ENCODE measurements at regions not wholly inside any gene's neighbourhood (a gene's known extent, or its start where the extent isn't known, plus 50 kb on each side); places are given as distances from the start of the nearest gene placed in this dataset.

GRCh38 chr4:179872755-179873154, 2370.4 kb upstream of the TENM3 start:
- H3K79me2 ChIP-seq (ENCODE audit: insufficient read depth, low read depth) = no peaks in the 10 kb centered on the region
- no peak overlapping the region for H3K9ac ChIP-seq
- H3K27me3 ChIP-seq (ENCODE audit: insufficient read depth, low read depth) = no peaks in the 10 kb centered on the region
- no peaks in the 10 kb centered on the region for H3K4me1 ChIP-seq (ENCODE audit: low read depth, poor library complexity, severe bottlenecking)
- TF ChIP-seq, protein P1, sequence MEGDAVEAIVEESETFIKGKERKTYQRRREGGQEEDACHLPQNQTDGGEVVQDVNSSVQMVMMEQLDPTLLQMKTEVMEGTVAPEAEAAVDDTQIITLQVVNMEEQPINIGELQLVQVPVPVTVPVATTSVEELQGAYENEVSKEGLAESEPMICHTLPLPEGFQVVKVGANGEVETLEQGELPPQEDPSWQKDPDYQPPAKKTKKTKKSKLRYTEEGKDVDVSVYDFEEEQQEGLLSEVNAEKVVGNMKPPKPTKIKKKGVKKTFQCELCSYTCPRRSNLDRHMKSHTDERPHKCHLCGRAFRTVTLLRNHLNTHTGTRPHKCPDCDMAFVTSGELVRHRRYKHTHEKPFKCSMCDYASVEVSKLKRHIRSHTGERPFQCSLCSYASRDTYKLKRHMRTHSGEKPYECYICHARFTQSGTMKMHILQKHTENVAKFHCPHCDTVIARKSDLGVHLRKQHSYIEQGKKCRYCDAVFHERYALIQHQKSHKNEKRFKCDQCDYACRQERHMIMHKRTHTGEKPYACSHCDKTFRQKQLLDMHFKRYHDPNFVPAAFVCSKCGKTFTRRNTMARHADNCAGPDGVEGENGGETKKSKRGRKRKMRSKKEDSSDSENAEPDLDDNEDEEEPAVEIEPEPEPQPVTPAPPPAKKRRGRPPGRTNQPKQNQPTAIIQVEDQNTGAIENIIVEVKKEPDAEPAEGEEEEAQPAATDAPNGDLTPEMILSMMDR (conservative IDR thresholded peaks at IDR 0.05; ENCODE audit: low read depth, low read length) = no peak
- H3K36me3 ChIP-seq (ENCODE audit: insufficient read depth) = no peaks in the 10 kb centered on the region
- H3K27ac ChIP-seq = no peak overlapping the region
- no peak overlapping the region for H3K4me2 ChIP-seq
- H2AFZ ChIP-seq (ENCODE audit: low read depth) = no peak overlapping the region
- H4K20me1 ChIP-seq (ENCODE audit: insufficient read depth) = no peaks in the 10 kb centered on the region
- H3K4me3 ChIP-seq (IDR thresholded peaks at IDR 0.05; ENCODE audit: insufficient read depth, low read depth, low read length) = no peak overlapping the region

GRCh38 chr4:179880756-179881155, 2362.4 kb upstream of the TENM3 start:
- H3K4me1 ChIP-seq (ENCODE audit: low read depth, poor library complexity, severe bottlenecking) = no peaks in the 10 kb centered on the region
- H3K4me3 ChIP-seq (IDR thresholded peaks at IDR 0.05; ENCODE audit: insufficient read depth, low read depth, low read length) = no peak overlapping the region
- H3K4me2 ChIP-seq = no peak overlapping the region
- no peak overlapping the region for H2AFZ ChIP-seq (ENCODE audit: low read depth)
- H3K36me3 ChIP-seq (ENCODE audit: insufficient read depth) = no peaks in the 10 kb centered on the region
- H3K27me3 ChIP-seq (ENCODE audit: insufficient read depth, low read depth) = no peaks in the 10 kb centered on the region
- no peak overlapping the region for H3K27ac ChIP-seq
- H4K20me1 ChIP-seq (ENCODE audit: insufficient read depth) = no peaks in the 10 kb centered on the region
- H3K9ac ChIP-seq = no peak overlapping the region
- no peaks in the 10 kb centered on the region for H3K79me2 ChIP-seq (ENCODE audit: insufficient read depth, low read depth)
- TF ChIP-seq, protein P1 (conservative IDR thresholded peaks at IDR 0.05; ENCODE audit: low read depth, low read length) = no peak

- H3K9ac ChIP-seq = no peak overlapping the region
- no peaks in the 10 kb centered on the region for H3K79me2 ChIP-seq (ENCODE audit: insufficient read depth, low read depth)
- H3K27me3 ChIP-seq (ENCODE audit: insufficient read depth, low read depth) = no peaks in the 10 kb centered on the region
- H3K4me1 ChIP-seq (ENCODE audit: low read depth, poor library complexity, severe bottlenecking) = no peaks in the 10 kb centered on the region
- H3K4me2 ChIP-seq = no peak overlapping the region
- no peak overlapping the region for H3K27ac ChIP-seq
- H3K4me3 ChIP-seq (IDR thresholded peaks at IDR 0.05; ENCODE audit: insufficient read depth, low read depth, low read length) = no peak overlapping the region
- H3K36me3 ChIP-seq (ENCODE audit: insufficient read depth) = no peaks in the 10 kb centered on the region
- H2AFZ ChIP-seq (ENCODE audit: low read depth) = no peak overlapping the region
- no peaks in the 10 kb centered on the region for H4K20me1 ChIP-seq (ENCODE audit: insufficient read depth)
- TF ChIP-seq, protein P1 (conservative IDR thresholded peaks at IDR 0.05; ENCODE audit: low read depth, low read length) = no peak
Observed at GRCh38 chr4:179894066-179894778, 2349.0 kb upstream of the TENM3 start.

GRCh38 chr4:179919587-179919986, 2323.6 kb upstream of the TENM3 start:
- TF ChIP-seq, protein P1 (conservative IDR thresholded peaks at IDR 0.05; ENCODE audit: low read depth, low read length) = no peak
- Histone ChIP-seq H3K27me3 (ENCODE audit: insufficient read depth, low read depth) (no peaks in the 10 kb centered on the region), H4K20me1 (ENCODE audit: insufficient read depth) (no peaks in the 10 kb centered on the region), H3K4me2 (no peak overlapping the region), H3K4me3 (IDR thresholded peaks at IDR 0.05; ENCODE audit: insufficient read depth, low read depth, low read length) (no peak overlapping the region), H3K27ac (no peak overlapping the region), H3K4me1 (ENCODE audit: low read depth, poor library complexity, severe bottlenecking) (no peaks in the 10 kb centered on the region), H3K9ac (no peak overlapping the region), H3K79me2 (ENCODE audit: insufficient read depth, low read depth) (no peaks in the 10 kb centered on the region), H3K36me3 (ENCODE audit: insufficient read depth) (no peaks in the 10 kb centered on the region), H2AFZ (ENCODE audit: low read depth) (no peak overlapping the region)

All from KMS-11 (cell line).